ENCODE measurements at regions not wholly inside any gene's neighbourhood (a gene's known extent, or its start where the extent isn't known, plus 50 kb on each side); places are given as distances from the start of the nearest gene placed in this dataset.
A peak's percentile ranks its signal among the peaks of the same experiment; 100 is the strongest.

- Mint-ChIP-seq H3K27ac (peak overlapping the region; percentile 46), H3K9me3 (no peaks in the 10 kb centered on the region), H3K4me1 (peaks cover 9% of the 10 kb centered on the region), H3K4me3 (no peak overlapping the region), H3K27me3 (peaks cover 25% of the 10 kb centered on the region), H3K36me3 (ENCODE audit: low read depth) (no peaks in the 10 kb centered on the region)
- DNase-seq (no peak), ATAC-seq (no peak)
Observed at GRCh38 chr10:29918623-29919400, 140.6 kb downstream of the JCAD start.

DNA sequence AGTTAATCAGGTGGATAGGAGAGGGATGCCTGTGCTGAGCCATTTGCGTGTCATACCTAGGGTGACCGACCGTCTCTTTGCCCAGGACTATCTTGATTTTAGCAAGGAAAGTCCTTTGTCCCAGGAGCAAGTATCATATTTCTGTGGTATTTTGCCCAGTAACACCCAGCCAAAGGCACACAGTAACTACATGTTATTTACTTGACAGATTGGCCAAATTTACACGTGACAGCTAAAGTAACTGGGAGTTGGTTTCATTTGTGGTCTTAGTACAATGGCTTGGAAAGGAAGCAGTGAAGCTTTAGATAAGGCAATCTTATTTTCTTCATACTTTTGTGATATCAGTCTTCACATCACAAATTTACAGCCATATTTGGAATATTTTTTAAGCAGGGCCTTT lies 142.1 kb downstream of the JCAD start:
- H3K36me3 Mint-ChIP-seq (ENCODE audit: low read depth): no peaks in the 10 kb centered on the region
- H3K4me1 Mint-ChIP-seq: peaks cover 9% of the 10 kb centered on the region
- no peak overlapping the region for H3K27ac Mint-ChIP-seq
- H3K27me3 Mint-ChIP-seq: peaks cover 21% of the 10 kb centered on the region
- no peak overlapping the region for H3K4me3 Mint-ChIP-seq
- ATAC-seq: no peak
- no peaks in the 10 kb centered on the region for H3K9me3 Mint-ChIP-seq
- no peak for DNase-seq

DNA sequence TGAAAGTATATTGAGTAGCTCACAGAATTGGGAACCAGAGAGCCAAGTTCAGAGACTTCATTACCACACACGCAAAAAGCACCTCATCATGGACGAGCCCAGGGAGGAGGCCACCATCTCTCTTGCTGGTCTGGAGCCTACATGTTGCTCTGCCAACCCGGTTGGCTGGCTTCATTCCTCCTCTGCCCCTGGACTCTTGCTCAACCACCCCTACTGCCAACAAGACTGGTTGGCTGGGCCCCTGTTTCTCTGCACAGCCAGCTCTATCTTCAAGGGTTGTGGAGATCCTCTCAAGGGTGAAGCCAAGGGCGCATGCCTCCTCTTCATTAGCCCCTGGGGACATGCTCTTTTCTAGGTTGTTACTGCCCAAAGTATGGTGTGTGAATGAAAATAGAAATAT lies 142.7 kb downstream of the JCAD start:
- Mint-ChIP-seq H3K27ac (no peak overlapping the region), H3K4me1 (peaks cover 9% of the 10 kb centered on the region), H3K36me3 (ENCODE audit: low read depth) (no peaks in the 10 kb centered on the region), H3K4me3 (no peak overlapping the region), H3K27me3 (peaks cover 21% of the 10 kb centered on the region), H3K9me3 (no peaks in the 10 kb centered on the region)
- DNase-seq (no peak), ATAC-seq (no peak)

- H3K9me3 Mint-ChIP-seq: no peaks in the 10 kb centered on the region
- ATAC-seq: no peak
- H3K4me1 Mint-ChIP-seq: peaks cover 9% of the 10 kb centered on the region
- DNase-seq: no peak
- no peak overlapping the region for H3K27ac Mint-ChIP-seq
- H3K36me3 Mint-ChIP-seq (ENCODE audit: low read depth): no peaks in the 10 kb centered on the region
- no peak overlapping the region for H3K4me3 Mint-ChIP-seq
- H3K27me3 Mint-ChIP-seq: peaks cover 14% of the 10 kb centered on the region
Observed at GRCh38 chr10:29914986-29915785, 144.2 kb downstream of the JCAD start.

- H3K9me3 Mint-ChIP-seq: no peaks in the 10 kb centered on the region
- H3K27ac Mint-ChIP-seq: no peak overlapping the region
- ATAC-seq (peak; percentile 73), DNase-seq (peak; percentile 15)
- H3K36me3 Mint-ChIP-seq (ENCODE audit: low read depth): no peaks in the 10 kb centered on the region
- H3K4me1 Mint-ChIP-seq: peaks cover 7% of the 10 kb centered on the region
- H3K4me3 Mint-ChIP-seq: no peak overlapping the region
- H3K27me3 Mint-ChIP-seq: peaks cover 4% of the 10 kb centered on the region
Observed at GRCh38 chr10:29908962-29909361, 150.4 kb downstream of the JCAD start.

DNA sequence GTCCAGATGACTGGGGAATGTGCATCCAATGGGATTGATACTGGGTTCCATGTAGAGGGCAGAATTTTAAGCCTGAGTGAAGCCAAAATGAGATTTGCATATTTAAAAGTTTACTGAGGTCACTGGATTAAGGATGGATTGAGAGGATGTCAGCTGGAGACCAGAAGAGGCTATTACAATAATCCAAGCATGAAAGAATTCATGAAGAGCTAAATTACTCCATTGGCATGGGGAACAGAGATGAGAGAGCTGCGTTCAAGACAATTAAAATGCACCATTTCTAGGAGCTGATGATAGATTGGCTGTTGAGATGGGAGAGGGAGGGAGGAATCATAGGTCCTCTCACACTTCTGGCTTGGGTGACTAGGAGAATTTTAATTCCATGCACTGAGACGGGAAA lies 158.5 kb downstream of the JCAD start:
- ATAC-seq: no peak
- Mint-ChIP-seq H3K27me3 (peaks cover 3% of the 10 kb centered on the region), H3K4me3 (no peak overlapping the region)

DNA sequence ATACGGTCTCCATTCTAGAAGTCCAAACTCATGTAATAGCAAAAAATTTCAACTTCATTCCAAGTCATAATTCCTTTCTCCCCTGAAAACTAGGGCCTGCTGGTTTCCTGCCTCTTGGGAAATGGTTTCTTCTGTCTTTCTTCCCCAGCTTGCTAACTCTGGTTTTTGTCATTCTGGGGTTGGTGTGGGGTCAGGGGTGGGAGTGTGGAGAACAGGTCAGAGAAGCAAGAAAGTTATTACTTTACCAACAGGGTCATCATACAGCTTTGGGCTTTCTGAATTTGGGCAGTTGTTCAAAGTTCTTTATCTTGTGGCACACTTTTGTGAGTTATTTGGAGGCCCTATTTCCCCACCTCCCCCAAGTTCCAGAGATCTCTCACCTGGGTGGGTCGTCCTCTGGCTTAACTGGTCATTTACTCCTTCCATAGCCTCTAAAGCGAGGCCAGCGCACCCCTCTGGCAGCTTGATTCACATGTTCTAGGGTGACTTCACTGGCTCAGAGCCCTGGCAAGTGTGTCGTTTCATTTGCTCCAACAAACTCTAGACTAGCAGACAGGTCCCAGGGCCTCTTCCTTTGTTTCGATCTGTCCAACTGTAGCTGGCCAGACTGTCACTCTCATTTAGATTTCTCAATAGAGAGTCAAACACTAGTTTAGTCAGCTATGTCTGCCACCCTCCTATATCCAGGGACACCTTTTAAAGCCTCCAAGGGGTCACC lies 161.2 kb downstream of the JCAD start:
- no peaks in the 10 kb centered on the region for H3K9me3 Mint-ChIP-seq
- DNase-seq: no peak
- no peak overlapping the region for H3K4me3 Mint-ChIP-seq
- ATAC-seq: no peak
- no peaks in the 10 kb centered on the region for H3K4me1 Mint-ChIP-seq
- H3K27me3 Mint-ChIP-seq: no peaks in the 10 kb centered on the region
- no peak overlapping the region for H3K27ac Mint-ChIP-seq
- no peaks in the 10 kb centered on the region for H3K36me3 Mint-ChIP-seq (ENCODE audit: low read depth)

More for the DNA sequence above, 158.5 kb downstream of the JCAD start:
- H3K27ac Mint-ChIP-seq: no peak overlapping the region
- peaks cover 4% of the 10 kb centered on the region for H3K9me3 Mint-ChIP-seq
- H3K36me3 Mint-ChIP-seq (ENCODE audit: low read depth): no peaks in the 10 kb centered on the region
- no peak for DNase-seq
- H3K4me1 Mint-ChIP-seq: no peaks in the 10 kb centered on the region

GRCh38 chr10:29897430-29897829 lies 162.0 kb downstream of the JCAD start:
- no peaks in the 10 kb centered on the region for H3K27me3 Mint-ChIP-seq
- no peak overlapping the region for H3K27ac Mint-ChIP-seq
- DNase-seq: no peak
- no peak for ATAC-seq
- no peaks in the 10 kb centered on the region for H3K9me3 Mint-ChIP-seq
- H3K4me1 Mint-ChIP-seq: no peaks in the 10 kb centered on the region
- no peaks in the 10 kb centered on the region for H3K36me3 Mint-ChIP-seq (ENCODE audit: low read depth)
- no peak overlapping the region for H3K4me3 Mint-ChIP-seq

- no peaks in the 10 kb centered on the region for H3K9me3 Mint-ChIP-seq
- H3K4me1 Mint-ChIP-seq: no peaks in the 10 kb centered on the region
- ATAC-seq (no peak), DNase-seq (no peak)
- H3K36me3 Mint-ChIP-seq (ENCODE audit: low read depth): no peaks in the 10 kb centered on the region
- H3K4me3 Mint-ChIP-seq: no peak overlapping the region
- no peak overlapping the region for H3K27ac Mint-ChIP-seq
- H3K27me3 Mint-ChIP-seq: no peaks in the 10 kb centered on the region
Observed at GRCh38 chr10:29896053-29896452, 163.3 kb downstream of the JCAD start.

DNA sequence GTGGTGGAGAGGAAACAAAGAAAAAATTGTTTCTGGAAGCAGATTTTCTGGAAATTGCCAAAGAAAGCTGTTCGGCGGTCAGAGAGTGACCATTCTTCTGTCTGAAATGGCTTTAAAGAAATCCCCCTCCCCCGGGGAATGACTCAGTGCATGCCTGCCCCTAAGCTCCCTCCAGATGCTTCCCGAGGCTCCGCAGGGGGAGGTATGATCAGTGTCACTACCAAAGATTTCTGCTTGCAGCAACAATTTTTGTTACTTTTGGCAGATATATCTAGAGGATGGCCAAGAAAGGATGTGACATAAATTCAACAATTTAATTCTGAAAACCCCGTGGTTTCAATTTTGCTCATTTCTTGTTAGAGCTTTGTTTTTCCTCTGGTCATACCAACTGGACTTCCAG lies 163.9 kb downstream of the JCAD start:
- DNase-seq (no peak), ATAC-seq (no peak)
- no peak overlapping the region for H3K4me3 Mint-ChIP-seq
- no peaks in the 10 kb centered on the region for H3K9me3 Mint-ChIP-seq
- no peaks in the 10 kb centered on the region for H3K4me1 Mint-ChIP-seq
- H3K27me3 Mint-ChIP-seq: no peaks in the 10 kb centered on the region
- no peaks in the 10 kb centered on the region for H3K36me3 Mint-ChIP-seq (ENCODE audit: low read depth)
- no peak overlapping the region for H3K27ac Mint-ChIP-seq

GRCh38 chr10:29888321-29888720 lies 171.1 kb downstream of the JCAD start:
- H3K36me3 Mint-ChIP-seq (ENCODE audit: low read depth): no peaks in the 10 kb centered on the region
- H3K27ac Mint-ChIP-seq: no peak overlapping the region

DNA sequence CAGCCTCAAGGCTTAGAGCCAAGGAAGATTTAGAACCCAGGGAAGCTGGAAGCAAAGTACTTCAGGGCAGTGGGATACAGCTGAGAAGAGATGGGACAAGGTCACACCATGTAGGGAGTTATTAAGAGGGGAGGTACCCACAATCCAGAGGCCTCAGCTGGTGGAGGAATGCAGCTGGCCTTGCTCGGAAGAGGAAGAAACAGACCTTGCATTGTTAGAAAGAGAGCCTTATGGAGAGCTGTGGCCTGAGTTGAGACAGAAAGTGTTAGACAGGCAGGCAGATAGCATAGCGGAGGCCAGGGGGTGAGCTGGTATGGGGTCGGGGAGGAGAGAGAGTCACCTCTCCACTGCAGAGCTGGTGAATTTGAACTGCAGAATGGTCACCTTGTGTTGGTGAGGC lies 173.1 kb downstream of the JCAD start:
- no peaks in the 10 kb centered on the region for H3K4me1 Mint-ChIP-seq
- no peak for DNase-seq
- ATAC-seq: no peak
- H3K9me3 Mint-ChIP-seq: no peaks in the 10 kb centered on the region
- no peak overlapping the region for H3K27ac Mint-ChIP-seq
- H3K27me3 Mint-ChIP-seq: no peaks in the 10 kb centered on the region
- no peaks in the 10 kb centered on the region for H3K36me3 Mint-ChIP-seq (ENCODE audit: low read depth)
- no peak overlapping the region for H3K4me3 Mint-ChIP-seq

More at GRCh38 chr10:29888321-29888720, 171.1 kb downstream of the JCAD start:
- H3K9me3 Mint-ChIP-seq: no peaks in the 10 kb centered on the region
- no peaks in the 10 kb centered on the region for H3K27me3 Mint-ChIP-seq
- no peak overlapping the region for H3K4me3 Mint-ChIP-seq
- DNase-seq (no peak), ATAC-seq (no peak)
- no peaks in the 10 kb centered on the region for H3K4me1 Mint-ChIP-seq

GRCh38 chr10:29883231-29883630 lies 176.2 kb downstream of the JCAD start:
- Mint-ChIP-seq H3K27ac (no peak overlapping the region), H3K27me3 (peaks cover 4% of the 10 kb centered on the region), H3K4me3 (no peak overlapping the region), H3K9me3 (no peaks in the 10 kb centered on the region), H3K36me3 (ENCODE audit: low read depth) (no peaks in the 10 kb centered on the region), H3K4me1 (peaks cover 2% of the 10 kb centered on the region)
- DNase-seq (no peak), ATAC-seq (no peak)

DNA sequence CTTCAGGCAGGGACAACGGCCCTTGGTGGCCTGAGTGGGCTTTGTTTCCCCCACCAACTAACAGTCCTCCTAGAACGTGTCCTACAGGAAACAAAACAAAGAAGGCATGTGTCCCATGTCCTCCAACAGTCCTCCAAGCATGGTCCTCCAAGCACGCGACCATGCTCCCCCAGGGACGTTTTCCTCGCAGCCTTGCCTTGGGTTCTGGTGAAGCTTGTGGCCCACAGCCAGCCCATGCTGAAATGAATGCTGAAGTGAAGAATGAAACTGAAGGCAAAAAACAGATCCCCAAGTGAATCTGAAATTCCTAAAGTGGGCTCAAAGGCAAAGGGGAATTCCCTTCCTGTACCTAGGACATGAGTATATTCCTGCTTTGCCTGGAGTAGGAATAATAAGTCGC lies 176.6 kb downstream of the JCAD start:
- ATAC-seq (no peak), DNase-seq (no peak)
- H3K36me3 Mint-ChIP-seq (ENCODE audit: low read depth): no peaks in the 10 kb centered on the region
- H3K27ac Mint-ChIP-seq: no peak overlapping the region
- peaks cover 2% of the 10 kb centered on the region for H3K4me1 Mint-ChIP-seq
- H3K27me3 Mint-ChIP-seq: peaks cover 5% of the 10 kb centered on the region
- no peaks in the 10 kb centered on the region for H3K9me3 Mint-ChIP-seq
- H3K4me3 Mint-ChIP-seq: no peak overlapping the region

- no peak overlapping the region for H3K4me3 Mint-ChIP-seq
- ATAC-seq (no peak), DNase-seq (no peak)
- no peaks in the 10 kb centered on the region for H3K36me3 Mint-ChIP-seq (ENCODE audit: low read depth)
- peaks cover 5% of the 10 kb centered on the region for H3K27me3 Mint-ChIP-seq
- no peak overlapping the region for H3K27ac Mint-ChIP-seq
- H3K9me3 Mint-ChIP-seq: no peaks in the 10 kb centered on the region
- peaks cover 2% of the 10 kb centered on the region for H3K4me1 Mint-ChIP-seq
Observed at GRCh38 chr10:29881811-29882210, 177.6 kb downstream of the JCAD start.
